GM06990 (cell line): ENCODE measurements at regions not wholly inside any gene's neighbourhood (a gene's known extent, or its start where the extent isn't known, plus 50 kb on each side); places are given as distances from the start of the nearest gene placed in this dataset.

Experiments used
- DNase-seq: peaks from one replicate; pipeline ENCODE4 v3.0.0-alpha.2; 2011; ENCODE audit not compliant: insufficient read length; ENCODE audit errors: extremely low read depth
- H3K27me3 ChIP-seq: replicated peaks from 2 replicates; pipeline ENCODE4 v1.6.0; 2011; ENCODE audit warnings: low read length; ENCODE audit not compliant: control insufficient read depth, insufficient read depth
- H3K36me3 ChIP-seq: 2 replicates; pipeline ENCODE4 v1.5.1; 2011; ENCODE audit warnings: low read length; ENCODE audit not compliant: control insufficient read depth, insufficient read depth
- H3K4me3 ChIP-seq: replicated peaks from 2 replicates; pipeline ENCODE4 v1.5.1; 2011; ENCODE audit warnings: low read depth, mild to moderate bottlenecking, control low read depth, low read length
- CTCF ChIP-seq: IDR thresholded peaks from 2 replicates; pipeline ENCODE4 v1.5.1; 2011; ENCODE audit warnings: low read length, control low read depth, mild to moderate bottlenecking, inconsistent platforms; ENCODE audit not compliant: insufficient read depth, poor library complexity, severe bottlenecking

GRCh38 chr10:113470372-113471240, 82.2 kb upstream of the HABP2 start:
- DNase-seq: no peak
- Histone ChIP-seq H3K4me3 (no peak overlapping the region), H3K27me3 (no peaks in the 10 kb centered on the region; the same call in 1 of the 2 replicates), H3K36me3 (no peaks in the 10 kb centered on the region)
- TF ChIP-seq CTCF: no peak

DNA sequence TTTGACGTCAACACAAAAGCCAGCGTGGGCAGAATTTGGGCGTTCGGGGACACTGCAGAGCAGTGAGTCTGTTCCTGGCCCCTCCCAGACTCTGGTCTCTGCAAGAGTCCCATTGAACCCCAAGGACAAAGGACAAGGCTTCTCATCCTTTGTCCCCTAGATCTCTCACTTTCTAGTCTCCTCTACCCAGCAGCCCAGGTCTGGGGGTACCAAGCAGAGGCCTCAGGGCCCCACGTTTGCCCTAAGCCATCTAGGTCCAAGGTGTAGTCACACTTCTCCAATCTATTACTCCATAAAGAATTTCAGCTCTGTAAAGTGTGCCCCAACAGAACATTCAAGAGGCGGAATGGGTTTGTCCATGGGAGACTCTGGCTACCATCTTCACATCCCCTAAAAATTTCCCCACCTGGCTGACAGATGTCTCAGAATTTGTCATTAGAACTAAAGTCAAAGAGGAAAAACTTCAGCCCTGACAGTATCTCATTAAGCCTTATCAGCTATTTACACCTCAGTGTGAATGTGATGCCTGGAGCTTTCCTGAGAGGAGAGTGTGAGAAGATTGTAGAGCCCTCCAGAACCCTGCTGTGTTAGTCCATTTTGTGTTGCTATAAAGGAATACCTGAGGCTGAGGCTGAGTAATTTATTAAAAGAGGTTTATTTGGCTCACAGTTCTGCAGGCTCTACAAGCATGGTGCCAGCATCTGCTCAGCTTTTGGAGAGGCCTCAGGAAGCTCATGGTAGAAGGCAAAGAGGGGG, 81.4 kb upstream of the HABP2 start:
- DNase-seq: no peak
- no peak overlapping the region for H3K4me3 ChIP-seq
- peaks cover 2% of the 10 kb centered on the region; the same call in 1 of the 2 replicates for H3K27me3 ChIP-seq
- no peak for TF ChIP-seq CTCF
- no peaks in the 10 kb centered on the region for H3K36me3 ChIP-seq

- Histone ChIP-seq H3K27me3 (peaks cover 3% of the 10 kb centered on the region; the same call in 1 of the 2 replicates), H3K36me3 (no peaks in the 10 kb centered on the region), H3K4me3 (no peak overlapping the region)
- DNase-seq: no peak
- TF ChIP-seq CTCF: no peak
Measured at GRCh38 chr10:113473011-113473410, 79.8 kb upstream of the HABP2 start.

DNA sequence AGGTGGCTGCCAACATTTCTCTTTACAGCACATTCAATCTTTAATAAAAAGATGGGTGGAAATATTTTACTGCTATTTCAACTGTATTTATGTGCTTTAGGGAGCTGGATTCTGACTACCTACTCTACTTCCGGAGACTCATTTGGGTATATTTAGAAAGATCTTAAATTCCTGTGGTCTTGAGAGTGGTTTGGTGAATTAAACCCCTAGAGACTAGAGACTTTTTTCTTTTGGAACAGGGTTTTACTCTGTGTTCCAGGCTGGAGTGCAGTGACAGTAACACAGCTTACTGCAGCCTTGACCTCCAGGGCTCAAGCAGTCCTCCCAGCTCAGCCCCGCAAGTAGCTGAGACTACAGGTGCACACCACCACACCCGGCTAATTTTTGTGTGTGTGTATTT, 79.0 kb upstream of the HABP2 start:
- DNase-seq: no peak
- Histone ChIP-seq H3K27me3 (peaks cover 3% of the 10 kb centered on the region; the same call in 1 of the 2 replicates), H3K4me3 (no peak overlapping the region), H3K36me3 (no peaks in the 10 kb centered on the region)
- TF ChIP-seq CTCF: no peak

DNA sequence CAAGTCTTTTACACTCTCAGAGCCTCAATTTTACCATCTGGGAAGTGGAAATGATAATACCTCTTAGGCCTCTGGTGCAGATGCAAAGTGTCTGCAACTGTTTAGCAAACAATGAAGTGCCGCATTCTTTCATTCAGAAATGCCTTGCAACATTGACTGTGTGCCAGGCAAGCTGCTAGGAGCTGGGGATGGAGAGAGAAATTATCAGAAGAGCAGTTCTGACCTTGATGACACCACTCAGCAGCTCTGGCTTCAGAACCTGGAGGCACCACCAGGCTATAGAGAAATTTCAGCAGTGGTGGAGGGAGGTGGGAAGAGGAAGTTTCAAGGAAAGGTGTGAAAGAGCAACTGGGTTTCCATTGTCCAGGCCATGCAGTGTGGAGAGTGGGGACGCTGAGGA, 78.1 kb upstream of the HABP2 start:
- DNase-seq: no peak
- no peaks in the 10 kb centered on the region for H3K36me3 ChIP-seq
- no peak for TF ChIP-seq CTCF
- H3K4me3 ChIP-seq: no peak overlapping the region
- H3K27me3 ChIP-seq: peaks cover 3% of the 10 kb centered on the region; the same call in 1 of the 2 replicates
